Lower leg skin (tissue), 3 donors: ENCODE measurements at regions not wholly inside any gene's neighbourhood (a gene's known extent, or its start where the extent isn't known, plus 50 kb on each side); places are given as distances from the start of the nearest gene placed in this dataset.

Source experiments
- CTCF ChIP-seq, 3 donors: fragments of 450-650 bp; IDR thresholded peaks; one replicate each; pipeline ENCODE4 v1.5.1; 2016; ENCODE audit warnings: antibody characterized with exemption in 3 of 3, mild to moderate bottlenecking in 3 of 3, moderate library complexity in 2 of 3
- POLR2A ChIP-seq, 2 donors: fragments of 450-650 bp; IDR thresholded peaks; one replicate each; pipeline ENCODE4 v1.6.1; 2016 to 2017; ENCODE audit warnings: antibody characterized with exemption in 2 of 2, mild to moderate bottlenecking in 1 of 2, moderate library complexity in 1 of 2

GRCh38 chr3:104909198-104909597 is 457.5 kb upstream of the ALCAM start:
- TF ChIP-seq POLR2A (IDR thresholded peaks at IDR 0.05) (no peak), CTCF (IDR thresholded peaks at IDR 0.05) (no peak)
